Spleen (tissue), 11 donors: ENCODE measurements at regions not wholly inside any gene's neighbourhood (a gene's known extent, or its start where the extent isn't known, plus 50 kb on each side); places are given as distances from the start of the nearest gene placed in this dataset.

Source experiments
- DNase-seq: peaks from one replicate; pipeline ENCODE4 v3.0.0-alpha.2; 2020
- H3K27ac ChIP-seq, 8 donors: fragments of 200-600 bp; sonication (generic) in 7 of 8; 1 replicate in 4 of 8; 2 replicates in 4 of 8; pipeline versions ENCODE4 v1.5.0 to v1.8.0; 2016 to 2021; ENCODE audit warnings: inconsistent platforms in 4 of 8, mild to moderate bottlenecking in 4 of 8, moderate library complexity in 1 of 8
- H3K27me3 ChIP-seq, 7 donors: fragments of 200-600 bp; sonication (generic) in 6 of 7; replicated peaks in 1 of 7; 1 replicate in 4 of 7; 2 replicates in 3 of 7; pipeline versions ENCODE4 v1.5.0 to v1.8.0; 2016 to 2021; ENCODE audit warnings: inconsistent platforms in 3 of 7, mild to moderate bottlenecking in 1 of 7
- H3K36me3 ChIP-seq, 6 donors: fragments of 200-600 bp; sonication (generic) in 5 of 6; 1 replicate in 4 of 6; 2 replicates in 2 of 6; pipeline versions ENCODE4 v1.5.0 to v1.8.0; 2016 to 2021; ENCODE audit warnings: inconsistent platforms in 2 of 6
- H3K4me1 ChIP-seq, 6 donors: fragments of 200-600 bp; sonication (generic) in 5 of 6; 1 replicate in 3 of 6; 2 replicates in 3 of 6; pipeline versions ENCODE4 v1.5.0 to v1.8.0; 2016 to 2021; ENCODE audit warnings: inconsistent platforms in 3 of 6
- H3K4me3 ChIP-seq, 8 donors: fragments of 200-600 bp; sonication (generic) in 7 of 8; 1 replicate in 4 of 8; 2 replicates in 4 of 8; pipeline versions ENCODE4 v1.5.0 to v1.8.0; 2016 to 2021; ENCODE audit warnings: inconsistent platforms in 4 of 8, mild to moderate bottlenecking in 4 of 8, moderate library complexity in 2 of 8
- H3K9me3 ChIP-seq, 8 donors: fragments of 200-600 bp; sonication (generic) in 7 of 8; 1 replicate in 4 of 8; 2 replicates in 4 of 8; pipeline versions ENCODE4 v1.5.0 to v1.8.0; 2016 to 2021; ENCODE audit warnings: inconsistent platforms in 4 of 8
- POLR2A ChIP-seq, 3 donors: fragments of 450-650 bp; IDR thresholded peaks; one replicate each; pipeline ENCODE4 v1.5.1; 2017; ENCODE audit warnings: antibody characterized with exemption in 3 of 3, mild to moderate bottlenecking in 1 of 3
- POLR2AphosphoS5 ChIP-seq, 3 donors: sonication (generic); formaldehyde crosslinking; IDR thresholded peaks; one replicate each; pipeline ENCODE4 v1.5.1; 2017; ENCODE audit warnings: antibody characterized with exemption in 3 of 3
- WGBS, 5 donors: extraction: QIAGEN DNeasy Blood & Tissue Kit in 3 of 5; methylation state at CpG; one replicate each; pipeline versions ENCODE4 v1.1.5 to v1.1.7; 2013 to 2018; 5-methylcytosine and 5-hydroxymethylcytosine counted together
- intact Hi-C: fragments of 100-400 bp; cut with DNase I; formaldehyde crosslinking; loops from one replicate; pipeline ENCODE4 v1.15.0; 2023; ENCODE audit warnings: low total_unique reads
- TF ChIP-seq, protein P1 (sequence below), 11 experiments: fragments of 200-600 bp in 7 of 11; fragments of 450-650 bp in 4 of 11; sonication (generic) in 4 of 11; IDR thresholded peaks in 8 of 11; conservative IDR thresholded peaks in 3 of 11; 1 replicate in 7 of 11; 2 replicates in 4 of 11; pipeline versions ENCODE4 v1.4.0 to v1.8.0; 2016 to 2021; ENCODE audit warnings: antibody characterized with exemption in 11 of 11, inconsistent platforms in 4 of 11, mild to moderate bottlenecking in 1 of 11
- donor health status: healthy with polysubstance abuse.
- donor health status: DM: no; HTN: no; CAD: no; lungs with moderate emphysema.
- donor health status: DM: no; HTN: no; CAD: no.
- donor health status: Bipolar disorder and iron deficiency.
- donor health status: healthy.
- donor health status: DM: no; HTN: no; CAD: no.
- donor health status: DM: yes; HTN: yes; CAD: no.

DNA sequence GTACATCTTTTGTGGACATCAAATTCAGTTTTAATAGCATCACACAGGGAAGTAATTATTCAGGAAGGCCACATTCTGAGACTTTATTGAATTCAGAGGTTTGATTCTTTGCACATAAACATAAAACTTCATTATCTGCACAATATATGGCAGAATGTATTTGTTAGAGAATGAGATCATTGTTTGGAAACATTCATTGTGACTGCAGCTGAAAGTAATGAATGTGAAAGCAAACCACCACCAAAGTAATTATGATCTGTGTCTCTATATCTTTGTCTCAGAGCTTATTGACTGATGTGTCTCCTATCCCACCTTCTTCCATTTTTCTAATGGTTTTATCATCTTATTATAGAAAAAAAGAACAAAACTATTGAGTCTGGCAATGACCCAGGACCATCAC, 340.9 kb upstream of the PCDH15 start:
- Histone ChIP-seq H3K27ac (no peak overlapping the region), H3K36me3 (no peaks in the 10 kb centered on the region), H3K4me3 (no peak overlapping the region), H3K9me3 (peaks cover 0 to 13% (median 9%) of the 10 kb centered on the region in 8 donors), H3K27me3 (no peaks in the 10 kb centered on the region), H3K4me1 (no peaks in the 10 kb centered on the region)
- no peak for TF ChIP-seq POLR2AphosphoS5 (IDR thresholded peaks at IDR 0.05)
- TF ChIP-seq, protein P1, sequence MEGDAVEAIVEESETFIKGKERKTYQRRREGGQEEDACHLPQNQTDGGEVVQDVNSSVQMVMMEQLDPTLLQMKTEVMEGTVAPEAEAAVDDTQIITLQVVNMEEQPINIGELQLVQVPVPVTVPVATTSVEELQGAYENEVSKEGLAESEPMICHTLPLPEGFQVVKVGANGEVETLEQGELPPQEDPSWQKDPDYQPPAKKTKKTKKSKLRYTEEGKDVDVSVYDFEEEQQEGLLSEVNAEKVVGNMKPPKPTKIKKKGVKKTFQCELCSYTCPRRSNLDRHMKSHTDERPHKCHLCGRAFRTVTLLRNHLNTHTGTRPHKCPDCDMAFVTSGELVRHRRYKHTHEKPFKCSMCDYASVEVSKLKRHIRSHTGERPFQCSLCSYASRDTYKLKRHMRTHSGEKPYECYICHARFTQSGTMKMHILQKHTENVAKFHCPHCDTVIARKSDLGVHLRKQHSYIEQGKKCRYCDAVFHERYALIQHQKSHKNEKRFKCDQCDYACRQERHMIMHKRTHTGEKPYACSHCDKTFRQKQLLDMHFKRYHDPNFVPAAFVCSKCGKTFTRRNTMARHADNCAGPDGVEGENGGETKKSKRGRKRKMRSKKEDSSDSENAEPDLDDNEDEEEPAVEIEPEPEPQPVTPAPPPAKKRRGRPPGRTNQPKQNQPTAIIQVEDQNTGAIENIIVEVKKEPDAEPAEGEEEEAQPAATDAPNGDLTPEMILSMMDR (IDR thresholded peaks at IDR 0.05 in 8 of 11, conservative IDR thresholded peaks at IDR 0.05 in 3 of 11) = no peak
- TF ChIP-seq POLR2A (IDR thresholded peaks at IDR 0.05) = no peak
- DNase-seq = no peak
- intact Hi-C loops = no loop called here

DNA sequence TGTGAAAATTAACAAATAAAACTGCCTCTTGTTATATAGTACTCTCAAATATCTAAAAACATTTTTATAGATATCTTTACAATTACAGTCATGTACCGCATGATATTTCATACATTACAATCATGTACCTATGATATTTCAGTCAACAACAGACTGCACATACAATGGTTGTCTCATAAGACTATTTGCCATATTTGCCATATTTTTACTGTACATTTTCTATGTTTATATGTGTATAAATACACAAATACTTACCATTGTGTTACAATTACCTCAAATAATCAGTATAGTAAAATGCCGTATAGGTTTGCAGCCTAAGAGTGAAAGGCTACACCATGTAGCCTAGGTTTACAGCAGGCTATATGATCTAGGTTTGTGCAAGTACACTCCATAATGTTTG, 336.0 kb upstream of the PCDH15 start:
- H3K36me3 ChIP-seq = no peaks in the 10 kb centered on the region
- H3K27ac ChIP-seq = no peak overlapping the region
- H3K4me3 ChIP-seq = no peak overlapping the region
- TF ChIP-seq, protein P1 (IDR thresholded peaks at IDR 0.05 in 8 of 11, conservative IDR thresholded peaks at IDR 0.05 in 3 of 11) = no peak
- TF ChIP-seq POLR2AphosphoS5 (IDR thresholded peaks at IDR 0.05) (no peak), POLR2A (IDR thresholded peaks at IDR 0.05) (no peak)
- intact Hi-C loops = no loop called here
- no peak for DNase-seq
- no peaks in the 10 kb centered on the region for H3K4me1 ChIP-seq
- no peaks in the 10 kb centered on the region for H3K27me3 ChIP-seq
- H3K9me3 ChIP-seq = peaks cover 0 to 24% (median 12%) of the 10 kb centered on the region in 8 donors
- 93 to 97% (median 95%) methylated on average over 2 of the region's 2 CpGs for WGBS, 5 donors

- TF ChIP-seq POLR2A (IDR thresholded peaks at IDR 0.05) (no peak), POLR2AphosphoS5 (IDR thresholded peaks at IDR 0.05) (no peak)
- TF ChIP-seq, protein P1 (IDR thresholded peaks at IDR 0.05 in 8 of 11, conservative IDR thresholded peaks at IDR 0.05 in 3 of 11) = no peak
- Histone ChIP-seq H3K4me1 (no peaks in the 10 kb centered on the region), H3K27ac (no peak overlapping the region), H3K9me3 (no peaks in the 10 kb centered on the region), H3K4me3 (no peak overlapping the region), H3K27me3 (no peaks in the 10 kb centered on the region), H3K36me3 (no peaks in the 10 kb centered on the region)
- no peak for DNase-seq
- intact Hi-C loops = no loop called here
- WGBS, 5 donors = 83 to 98% (median 92%) methylated on average over 2 of the region's 2 CpGs
These were observed 303.7 kb upstream of the PCDH15 start for GRCh38 chr10:55104738-55105137.

DNA sequence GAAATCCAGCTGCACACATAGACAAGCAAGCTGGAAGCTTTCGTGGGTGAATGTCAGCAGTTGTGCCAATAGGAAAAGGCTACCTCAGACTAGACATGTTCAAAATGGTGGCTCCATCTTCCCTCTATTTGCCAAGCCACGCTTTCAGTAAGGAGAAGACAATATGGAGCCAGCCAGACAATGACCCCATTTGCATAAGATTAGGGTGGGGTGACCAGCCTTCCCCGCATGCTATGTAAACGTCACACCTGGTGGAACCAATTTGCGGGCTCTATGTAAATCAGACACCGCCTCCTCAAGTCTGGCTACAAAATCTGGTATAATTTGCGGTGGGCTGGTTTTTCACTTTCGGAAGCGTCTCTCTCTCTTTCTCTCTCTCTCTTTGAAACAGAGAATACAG, 297.4 kb upstream of the PCDH15 start:
- H3K4me1 ChIP-seq = no peaks in the 10 kb centered on the region

More for the DNA sequence above, 297.4 kb upstream of the PCDH15 start:
- H3K27me3 ChIP-seq = no peaks in the 10 kb centered on the region
- H3K4me3 ChIP-seq = no peak overlapping the region
- no peaks in the 10 kb centered on the region for H3K36me3 ChIP-seq
- H3K9me3 ChIP-seq = no peaks in the 10 kb centered on the region
- DNase-seq = no peak
- no peak overlapping the region for H3K27ac ChIP-seq
- intact Hi-C loops = no loop called here
- TF ChIP-seq, protein P1 (IDR thresholded peaks at IDR 0.05 in 8 of 11, conservative IDR thresholded peaks at IDR 0.05 in 3 of 11) = no peak
- no peak for TF ChIP-seq POLR2AphosphoS5 (IDR thresholded peaks at IDR 0.05)
- no peak for TF ChIP-seq POLR2A (IDR thresholded peaks at IDR 0.05)
- 88 to 94% (median 89%) methylated on average over 9 of the region's 9 CpGs for WGBS, 5 donors
